CD4-positive, CD25-positive, alpha-beta regulatory T cell (primary cell): ENCODE measurements at regions not wholly inside any gene's neighbourhood (a gene's known extent, or its start where the extent isn't known, plus 50 kb on each side); places are given as distances from the start of the nearest gene placed in this dataset.

Source experiments
- ATAC-seq, 2 donors: fragments of 150-1000 bp; cut with Tn5 transposase; one replicate each; pipeline ENCODE4 v1.10.0; 2021; ENCODE audit warnings: low read depth in 2 of 2, moderate number of reproducible peaks in 2 of 2, moderate library complexity in 1 of 2
- DNase-seq, 3 donors: peaks; one replicate each; pipeline versions ENCODE4 v3.0.0 to v3.0.0-alpha.2; 2012 to 2022; ENCODE audit warnings: mixed read lengths in 1 of 3
- H3K27ac ChIP-seq: one replicate; pipeline ENCODE4 v1.7.0; 2013; ENCODE audit warnings: mild to moderate bottlenecking, low read length; ENCODE audit not compliant: insufficient read depth, poor library complexity, severe bottlenecking
- H3K27me3 ChIP-seq: one replicate; pipeline ENCODE4 v1.7.0; 2013; ENCODE audit warnings: low read length; ENCODE audit not compliant: control insufficient read depth, insufficient read depth
- H3K36me3 ChIP-seq: one replicate; pipeline ENCODE4 v1.7.0; 2013; ENCODE audit warnings: mild to moderate bottlenecking, low read length, moderate library complexity; ENCODE audit not compliant: control insufficient read depth, insufficient read depth
- H3K4me1 ChIP-seq: 2 replicates; pipeline ENCODE4 v1.7.0; 2013; ENCODE audit warnings: mild to moderate bottlenecking, low read length; ENCODE audit not compliant: insufficient read depth, control insufficient read depth, poor library complexity, severe bottlenecking
- H3K4me3 ChIP-seq: one replicate; pipeline ENCODE4 v1.7.0; 2013; ENCODE audit warnings: low read depth, mild to moderate bottlenecking, low read length, moderate library complexity
- H3K9me3 ChIP-seq, 2 experiments: 1 replicate in 1 of 2; 2 replicates in 1 of 2; pipeline ENCODE4 v1.7.0; 2013; ENCODE audit warnings: low read length in 2 of 2, mild to moderate bottlenecking in 1 of 2, moderate library complexity in 1 of 2; ENCODE audit not compliant: control insufficient read depth in 2 of 2
- H3K27ac Mint-ChIP-seq, 3 donors: one replicate each; pipeline ENCODE4 v1.8.0; 2020 to 2022; ENCODE audit warnings: mild to moderate bottlenecking in 3 of 3, mixed read lengths in 3 of 3, moderate library complexity in 2 of 3
- H3K27me3 Mint-ChIP-seq: one replicate; pipeline ENCODE4 v1.8.0; 2022; ENCODE audit warnings: mild to moderate bottlenecking, mixed read lengths
- H3K36me3 Mint-ChIP-seq: one replicate; pipeline ENCODE4 v1.8.0; 2020; ENCODE audit warnings: mixed read lengths
- H3K4me1 Mint-ChIP-seq, 4 donors: one replicate each; pipeline ENCODE4 v1.8.0; 2020 to 2022; ENCODE audit warnings: mixed read lengths in 4 of 4, mild to moderate bottlenecking in 1 of 4
- H3K4me3 Mint-ChIP-seq, 4 donors: one replicate each; pipeline ENCODE4 v1.8.0; 2020 to 2022; ENCODE audit warnings: mild to moderate bottlenecking in 4 of 4, mixed read lengths in 4 of 4, moderate library complexity in 3 of 4
- H3K9me3 Mint-ChIP-seq, 7 donors: one replicate each; pipeline ENCODE4 v1.8.0; 2020 to 2022; ENCODE audit warnings: mixed read lengths in 7 of 7, mild to moderate bottlenecking in 3 of 7, moderate library complexity in 2 of 7

- H3K4me3 Mint-ChIP-seq, result no peak overlapping the region
These were observed 343.1 kb upstream of the DAB2 start for GRCh38 chr5:39767916-39768315.

GRCh38 chr5:39765366-39765765, 340.6 kb upstream of the DAB2 start:
- H3K27me3 Mint-ChIP-seq, result peaks cover 5% of the 10 kb centered on the region
- H3K4me3 Mint-ChIP-seq, result no peak overlapping the region
- no peak overlapping the region for H3K27ac ChIP-seq
- H3K9me3 Mint-ChIP-seq, result peaks cover 0 to 3% (median 2%) of the 10 kb centered on the region in 7 donors
- no peak overlapping the region for H3K4me3 ChIP-seq
- H3K36me3 Mint-ChIP-seq, result no peaks in the 10 kb centered on the region
- H3K4me1 Mint-ChIP-seq, result no peaks in the 10 kb centered on the region
- H3K36me3 ChIP-seq, result no peaks in the 10 kb centered on the region
- H3K4me1 ChIP-seq, result no peaks in the 10 kb centered on the region
- no peaks in the 10 kb centered on the region for H3K9me3 ChIP-seq
- no peak overlapping the region for H3K27ac Mint-ChIP-seq
- DNase-seq (no peak), ATAC-seq (no peak)
- H3K27me3 ChIP-seq, result no peaks in the 10 kb centered on the region

More at GRCh38 chr5:39767916-39768315, 343.1 kb upstream of the DAB2 start:
- ATAC-seq (no peak), DNase-seq (no peak)
- H3K4me1 ChIP-seq, result no peaks in the 10 kb centered on the region
- H3K27ac ChIP-seq, result no peak overlapping the region
- no peaks in the 10 kb centered on the region for H3K9me3 ChIP-seq
- Mint-ChIP-seq H3K27ac (no peak overlapping the region), H3K9me3 (peaks cover 0 to 3% (median 2%) of the 10 kb centered on the region in 7 donors), H3K27me3 (peaks cover 5% of the 10 kb centered on the region), H3K4me1 (no peaks in the 10 kb centered on the region), H3K36me3 (no peaks in the 10 kb centered on the region)
- H3K4me3 ChIP-seq, result no peak overlapping the region
- H3K36me3 ChIP-seq, result no peaks in the 10 kb centered on the region
- peaks cover 2% of the 10 kb centered on the region for H3K27me3 ChIP-seq

DNA sequence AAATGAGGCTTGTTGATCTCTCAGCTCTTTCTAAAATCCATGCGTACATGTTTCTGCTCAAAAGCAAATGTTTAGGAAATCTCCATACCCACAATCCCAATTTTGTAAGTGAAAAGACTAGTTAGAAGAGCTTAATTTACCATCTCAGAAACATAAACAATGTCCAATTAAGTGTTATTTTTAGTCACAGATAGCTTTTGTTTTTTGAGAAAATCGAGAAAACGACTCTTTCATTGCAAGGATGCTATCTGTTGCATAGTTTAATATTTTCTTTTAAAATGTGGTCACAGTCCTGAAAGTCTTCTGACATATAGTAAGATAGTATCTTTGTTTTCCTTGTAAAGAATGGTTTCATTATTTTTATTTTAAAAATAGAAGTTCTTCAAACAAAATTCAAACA, 338.0 kb upstream of the DAB2 start:
- no peak for ATAC-seq
- Mint-ChIP-seq H3K36me3 (no peaks in the 10 kb centered on the region), H3K27me3 (no peaks in the 10 kb centered on the region), H3K4me1 (no peaks in the 10 kb centered on the region), H3K4me3 (no peak overlapping the region), H3K9me3 (peaks cover 0 to 2% (median 0%) of the 10 kb centered on the region in 7 donors), H3K27ac (no peak overlapping the region)
- H3K4me3 ChIP-seq, result no peak overlapping the region
- H3K27me3 ChIP-seq, result no peaks in the 10 kb centered on the region
- H3K27ac ChIP-seq, result no peak overlapping the region
- no peaks in the 10 kb centered on the region for H3K36me3 ChIP-seq
- H3K9me3 ChIP-seq, result no peaks in the 10 kb centered on the region
- DNase-seq, result no peak
- H3K4me1 ChIP-seq, result no peaks in the 10 kb centered on the region

DNA sequence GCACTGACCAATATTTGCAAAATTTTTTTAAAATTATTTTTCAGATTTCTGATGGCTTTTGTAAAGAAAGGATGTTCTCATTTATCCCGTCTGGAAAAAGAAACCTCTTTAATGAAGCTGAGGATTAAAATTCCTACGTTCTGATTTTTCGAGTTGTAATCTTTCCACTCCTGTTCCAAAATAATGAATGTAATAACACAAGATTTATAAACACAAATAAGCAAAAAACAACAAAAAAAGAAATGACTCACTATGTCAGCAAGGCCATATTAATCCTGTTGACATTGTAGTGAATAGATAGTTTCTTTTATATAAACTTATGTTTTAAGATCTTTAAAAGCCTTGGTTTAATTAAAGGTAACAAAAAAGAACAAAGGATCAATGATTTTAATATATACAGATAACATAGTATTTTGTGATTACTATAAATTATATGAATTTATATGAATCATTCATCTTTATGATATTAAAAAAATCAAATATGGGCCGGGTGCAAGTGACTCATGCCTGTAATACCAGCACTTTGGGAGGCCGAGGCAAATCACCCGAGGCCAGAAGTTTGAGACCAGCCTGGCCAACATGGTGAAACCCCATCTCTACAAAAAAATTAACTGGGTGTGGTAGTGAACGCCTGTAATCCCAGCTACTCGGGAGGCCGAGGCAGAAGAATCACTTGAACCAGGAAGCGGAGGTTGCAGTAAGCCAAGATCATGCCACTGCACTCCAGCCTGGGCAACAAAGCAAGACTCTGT, 336.6 kb upstream of the DAB2 start:
- no peaks in the 10 kb centered on the region for H3K36me3 Mint-ChIP-seq
- H3K9me3 ChIP-seq, result no peaks in the 10 kb centered on the region
- no peaks in the 10 kb centered on the region for H3K27me3 ChIP-seq
- H3K4me1 Mint-ChIP-seq, result no peaks in the 10 kb centered on the region
- no peak for DNase-seq
- H3K4me1 ChIP-seq, result no peaks in the 10 kb centered on the region
- no peak overlapping the region for H3K27ac Mint-ChIP-seq
- H3K9me3 Mint-ChIP-seq, result peaks cover 0 to 2% (median 0%) of the 10 kb centered on the region in 7 donors
- no peak overlapping the region for H3K4me3 ChIP-seq
- no peaks in the 10 kb centered on the region for H3K27me3 Mint-ChIP-seq
- no peak overlapping the region for H3K27ac ChIP-seq
- no peaks in the 10 kb centered on the region for H3K36me3 ChIP-seq
- ATAC-seq, result no peak
- no peak overlapping the region for H3K4me3 Mint-ChIP-seq

DNA sequence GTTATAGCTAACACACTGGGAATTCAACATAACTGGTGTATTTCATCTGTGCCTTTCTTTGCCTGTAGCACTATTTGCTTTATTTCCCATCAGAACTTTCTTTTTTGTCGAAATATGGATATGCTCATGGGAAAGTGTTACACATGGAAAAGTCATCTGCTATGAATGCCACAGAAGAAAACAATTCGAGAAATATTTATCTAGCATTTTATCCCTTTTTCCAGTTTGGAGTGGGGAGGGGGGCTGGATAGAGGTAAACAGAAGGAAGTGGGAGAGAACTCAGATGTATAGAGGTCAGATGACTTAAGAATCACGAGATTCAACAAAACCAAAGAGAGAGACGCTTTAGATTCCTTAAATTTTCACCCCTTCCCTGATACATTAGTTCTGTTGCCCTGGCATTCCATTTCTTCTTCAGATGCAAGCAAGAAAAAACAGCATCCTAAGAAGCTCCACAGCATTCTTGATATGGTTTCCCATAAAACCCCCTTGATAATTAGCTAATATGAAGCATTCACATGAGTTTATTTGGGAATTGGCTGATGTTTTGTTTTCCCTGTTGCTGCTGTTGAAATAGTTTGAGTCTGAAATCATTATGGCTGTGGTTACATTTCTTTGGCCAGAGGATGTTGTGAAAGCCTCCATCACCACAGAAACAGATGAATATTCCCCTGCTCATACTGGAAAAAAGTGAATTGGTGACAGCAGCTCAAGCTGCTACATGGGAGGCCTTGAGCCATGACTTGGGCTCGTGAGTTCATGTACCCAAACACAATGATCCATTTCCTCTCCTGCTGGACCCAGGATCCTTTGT, 335.8 kb upstream of the DAB2 start:
- no peaks in the 10 kb centered on the region for H3K4me1 ChIP-seq
- ATAC-seq, result no peak
- Mint-ChIP-seq H3K36me3 (no peaks in the 10 kb centered on the region), H3K4me3 (no peak overlapping the region), H3K27ac (no peak overlapping the region), H3K9me3 (peaks cover 0 to 2% (median 0%) of the 10 kb centered on the region in 7 donors), H3K27me3 (no peaks in the 10 kb centered on the region), H3K4me1 (no peaks in the 10 kb centered on the region)
- no peak for DNase-seq
- H3K36me3 ChIP-seq, result no peaks in the 10 kb centered on the region
- no peaks in the 10 kb centered on the region for H3K27me3 ChIP-seq
- no peak overlapping the region for H3K27ac ChIP-seq
- no peaks in the 10 kb centered on the region for H3K9me3 ChIP-seq
- no peak overlapping the region for H3K4me3 ChIP-seq

DNA sequence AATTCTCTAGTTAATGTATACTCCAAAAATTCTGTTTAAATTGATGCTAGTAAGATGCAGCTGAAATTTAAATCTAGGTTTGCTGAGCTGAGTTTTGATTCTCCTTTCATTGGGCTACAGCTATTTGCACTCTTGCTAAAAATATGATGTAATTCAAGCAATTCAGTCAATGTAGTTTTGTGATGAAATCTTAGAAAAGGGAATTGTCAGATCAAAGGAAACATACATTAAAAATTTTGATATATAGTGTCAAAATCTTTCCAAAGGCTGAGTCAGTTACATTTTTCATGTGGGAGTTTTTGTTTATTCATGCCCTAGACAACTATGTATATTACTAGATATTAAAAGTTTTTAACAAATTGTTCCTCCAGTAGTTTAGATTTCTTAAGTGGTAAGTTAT, 334.9 kb upstream of the DAB2 start:
- H3K9me3 Mint-ChIP-seq, result peaks cover 0 to 2% (median 0%) of the 10 kb centered on the region in 7 donors
- no peaks in the 10 kb centered on the region for H3K4me1 Mint-ChIP-seq
- H3K27ac Mint-ChIP-seq, result no peak overlapping the region
- H3K27me3 Mint-ChIP-seq, result no peaks in the 10 kb centered on the region
- DNase-seq (no peak), ATAC-seq (no peak)
- no peak overlapping the region for H3K4me3 Mint-ChIP-seq
- H3K27me3 ChIP-seq, result no peaks in the 10 kb centered on the region
- no peaks in the 10 kb centered on the region for H3K36me3 ChIP-seq
- H3K27ac ChIP-seq, result no peak overlapping the region
- H3K36me3 Mint-ChIP-seq, result no peaks in the 10 kb centered on the region
- no peaks in the 10 kb centered on the region for H3K9me3 ChIP-seq
- H3K4me3 ChIP-seq, result no peak overlapping the region
- H3K4me1 ChIP-seq, result no peaks in the 10 kb centered on the region

DNA sequence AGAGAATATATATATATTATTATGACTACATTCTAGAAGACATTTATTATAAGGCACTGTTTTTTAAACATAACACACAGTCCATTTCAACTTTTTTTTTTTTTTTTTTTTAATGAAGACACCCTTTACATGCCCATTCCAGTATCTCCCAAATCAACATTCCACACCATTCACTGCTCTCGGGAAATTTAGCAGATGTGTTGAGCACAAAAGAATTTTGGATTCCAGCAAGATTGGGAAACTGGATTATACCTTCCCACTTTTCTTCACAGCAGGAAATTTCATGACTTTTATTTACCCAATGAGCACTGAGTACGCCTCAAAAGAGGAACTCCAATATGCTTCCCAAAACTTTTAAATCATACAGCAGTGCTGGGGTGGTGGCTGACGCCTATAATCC, 333.6 kb upstream of the DAB2 start:
- Histone ChIP-seq H3K27me3 (no peaks in the 10 kb centered on the region), H3K4me1 (no peaks in the 10 kb centered on the region), H3K4me3 (no peak overlapping the region), H3K36me3 (no peaks in the 10 kb centered on the region), H3K9me3 (no peaks in the 10 kb centered on the region), H3K27ac (no peak overlapping the region)
- Mint-ChIP-seq H3K27ac (no peak overlapping the region), H3K9me3 (peaks cover 0 to 5% (median under 1%) of the 10 kb centered on the region in 7 donors), H3K4me3 (no peak overlapping the region), H3K36me3 (no peaks in the 10 kb centered on the region), H3K4me1 (no peaks in the 10 kb centered on the region), H3K27me3 (no peaks in the 10 kb centered on the region)
- ATAC-seq (no peak), DNase-seq (no peak)
